Neural cell (in vitro differentiated cells): ENCODE measurements at regions not wholly inside any gene's neighbourhood (a gene's known extent, or its start where the extent isn't known, plus 50 kb on each side); places are given as distances from the start of the nearest gene placed in this dataset.

Experiments
- H2AFZ ChIP-seq: fragments of 200-600, 300-800 bp; sonication (generic), shearing (Covaris generic); 2 replicates; pipeline ENCODE4 v1.6.0; 2014; ENCODE audit warnings: low read depth, mild to moderate bottlenecking, antibody characterized with exemption, low read length, moderate library complexity
- H3F3A ChIP-seq: fragments of 200-600 bp; shearing (Covaris generic); 2 replicates; pipeline ENCODE4 v1.6.1; 2016; ENCODE audit warnings: mild to moderate bottlenecking, moderate library complexity, mixed read lengths, antibody characterized with exemption, low read length; ENCODE audit not compliant: insufficient read depth, poor library complexity, severe bottlenecking
- H3K27ac ChIP-seq: fragments of 200-600, 300-800 bp; sonication (generic), shearing (Covaris generic); 2 replicates; pipeline ENCODE4 v1.5.1; 2014; ENCODE audit warnings: mild to moderate bottlenecking, low read length, moderate library complexity
- H3K27me3 ChIP-seq: fragments of 300-800, 200-600 bp; sonication (generic), shearing (Covaris generic); 2 replicates; pipeline ENCODE4 v1.6.0; 2014; ENCODE audit warnings: mild to moderate bottlenecking, low read depth, low read length, moderate library complexity; ENCODE audit not compliant: insufficient read depth
- H3K36me3 ChIP-seq: fragments of 300-800, 200-600 bp; sonication (generic), shearing (Covaris generic); 2 replicates; pipeline ENCODE4 v1.5.1; 2014; ENCODE audit warnings: mild to moderate bottlenecking, antibody characterized with exemption, low read length, moderate library complexity; ENCODE audit not compliant: insufficient read depth
- H3K4me2 ChIP-seq: fragments of 300-800, 200-600 bp; sonication (generic), shearing (Covaris generic); 2 replicates; pipeline ENCODE4 v1.6.0; 2014; ENCODE audit warnings: mild to moderate bottlenecking, low read length
- H3K4me3 ChIP-seq: fragments of 300-800, 200-600 bp; sonication (generic), shearing (Covaris generic); 2 replicates; pipeline ENCODE4 v1.5.1; 2014; ENCODE audit warnings: mild to moderate bottlenecking, low read length, moderate library complexity
- H3K79me2 ChIP-seq: fragments of 200-600 bp; shearing (Covaris generic); replicated peaks from 2 replicates; pipeline ENCODE4 v1.6.0; 2014; ENCODE audit warnings: mild to moderate bottlenecking, low read length, moderate library complexity; ENCODE audit not compliant: insufficient read depth
- H3K9ac ChIP-seq: fragments of 300-800, 200-600 bp; sonication (generic), shearing (Covaris generic); 2 replicates; pipeline ENCODE4 v1.6.1; 2016; ENCODE audit warnings: mild to moderate bottlenecking, low read length, mixed read lengths
- H3K9me2 ChIP-seq: fragments of 200-600 bp; shearing (Covaris generic); 2 replicates; pipeline ENCODE4 v1.6.1; 2016; ENCODE audit warnings: mild to moderate bottlenecking, low read length, mixed read lengths; ENCODE audit not compliant: insufficient read depth
- H3K9me3 ChIP-seq: fragments of 200-600, 300-800 bp; sonication (generic), shearing (Covaris generic); 2 replicates; pipeline ENCODE4 v1.6.1; 2016; ENCODE audit warnings: mild to moderate bottlenecking, mixed run types, low read length, moderate library complexity, mixed read lengths
- H4K20me1 ChIP-seq: fragments of 200-600 bp; shearing (Covaris generic); 2 replicates; pipeline ENCODE4 v1.6.1; 2016; ENCODE audit warnings: mild to moderate bottlenecking, mixed run types; ENCODE audit not compliant: insufficient read depth
- EP300 ChIP-seq: fragments of 450-650 bp; conservative IDR thresholded peaks from 2 replicates; pipeline ENCODE4 v1.6.1; 2014; ENCODE audit warnings: antibody characterized with exemption, mild to moderate bottlenecking, moderate library complexity; ENCODE audit not compliant: poor library complexity, severe bottlenecking
- EZH2 ChIP-seq: fragments of 200-600, 300-800 bp; shearing (Covaris generic), sonication (generic); IDR thresholded peaks from 2 replicates; pipeline ENCODE4 v1.6.1; 2014; ENCODE audit warnings: antibody characterized with exemption, low read length, borderline replicate concordance, mild to moderate bottlenecking; ENCODE audit not compliant: insufficient read depth, poor library complexity, severe bottlenecking
- MXI1 ChIP-seq: fragments of 450-650 bp; conservative IDR thresholded peaks from 2 replicates; pipeline ENCODE4 v1.6.1; 2014; ENCODE audit warnings: antibody characterized with exemption, mild to moderate bottlenecking; ENCODE audit not compliant: poor library complexity, severe bottlenecking
- POLR2AphosphoS5 ChIP-seq: IDR thresholded peaks from 2 replicates; pipeline ENCODE4 v1.6.1; 2012
- RAD21 ChIP-seq: fragments of 450-650 bp; conservative IDR thresholded peaks from 2 replicates; pipeline ENCODE4 v1.6.1; 2014; ENCODE audit warnings: antibody characterized with exemption, mild to moderate bottlenecking, moderate library complexity
- SMC3 ChIP-seq: fragments of 450-650 bp; conservative IDR thresholded peaks from 2 replicates; pipeline ENCODE4 v1.6.1; 2014; ENCODE audit warnings: antibody characterized with exemption, mild to moderate bottlenecking, moderate library complexity; ENCODE audit not compliant: poor library complexity
- TAF1 ChIP-seq: IDR thresholded peaks from 2 replicates; pipeline ENCODE4 v1.6.1; 2012; ENCODE audit warnings: low read depth
- TF ChIP-seq, protein P1 (sequence below): IDR thresholded peaks from 2 replicates; pipeline ENCODE4 v1.6.1; 2012; ENCODE audit warnings: borderline replicate concordance
- TF ChIP-seq, protein P2 (sequence below): fragments of 450-650 bp; IDR thresholded peaks from 2 replicates; pipeline ENCODE4 v1.5.1; 2014; ENCODE audit warnings: antibody characterized with exemption, mild to moderate bottlenecking, moderate library complexity; ENCODE audit not compliant: poor library complexity, severe bottlenecking

GRCh38 chr7:54339073-54339472, 203.1 kb upstream of the VSTM2A start:
- Histone ChIP-seq H3K27ac (no peak overlapping the region), H4K20me1 (no peaks in the 10 kb centered on the region), H3F3A (no peaks in the 10 kb centered on the region), H3K4me3 (no peak overlapping the region), H3K4me2 (no peak overlapping the region), H2AFZ (no peak overlapping the region), H3K9me2 (no peaks in the 10 kb centered on the region), H3K79me2 (no peaks in the 10 kb centered on the region), H3K9ac (no peak overlapping the region), H3K27me3 (no peaks in the 10 kb centered on the region), H3K36me3 (no peaks in the 10 kb centered on the region), H3K9me3 (no peaks in the 10 kb centered on the region)
- TF ChIP-seq POLR2AphosphoS5 (no peak), SMC3 (no peak), MXI1 (no peak), EP300 (no peak), RAD21 (no peak), EZH2 (no peak), TAF1 (no peak)
- TF ChIP-seq, protein P1, sequence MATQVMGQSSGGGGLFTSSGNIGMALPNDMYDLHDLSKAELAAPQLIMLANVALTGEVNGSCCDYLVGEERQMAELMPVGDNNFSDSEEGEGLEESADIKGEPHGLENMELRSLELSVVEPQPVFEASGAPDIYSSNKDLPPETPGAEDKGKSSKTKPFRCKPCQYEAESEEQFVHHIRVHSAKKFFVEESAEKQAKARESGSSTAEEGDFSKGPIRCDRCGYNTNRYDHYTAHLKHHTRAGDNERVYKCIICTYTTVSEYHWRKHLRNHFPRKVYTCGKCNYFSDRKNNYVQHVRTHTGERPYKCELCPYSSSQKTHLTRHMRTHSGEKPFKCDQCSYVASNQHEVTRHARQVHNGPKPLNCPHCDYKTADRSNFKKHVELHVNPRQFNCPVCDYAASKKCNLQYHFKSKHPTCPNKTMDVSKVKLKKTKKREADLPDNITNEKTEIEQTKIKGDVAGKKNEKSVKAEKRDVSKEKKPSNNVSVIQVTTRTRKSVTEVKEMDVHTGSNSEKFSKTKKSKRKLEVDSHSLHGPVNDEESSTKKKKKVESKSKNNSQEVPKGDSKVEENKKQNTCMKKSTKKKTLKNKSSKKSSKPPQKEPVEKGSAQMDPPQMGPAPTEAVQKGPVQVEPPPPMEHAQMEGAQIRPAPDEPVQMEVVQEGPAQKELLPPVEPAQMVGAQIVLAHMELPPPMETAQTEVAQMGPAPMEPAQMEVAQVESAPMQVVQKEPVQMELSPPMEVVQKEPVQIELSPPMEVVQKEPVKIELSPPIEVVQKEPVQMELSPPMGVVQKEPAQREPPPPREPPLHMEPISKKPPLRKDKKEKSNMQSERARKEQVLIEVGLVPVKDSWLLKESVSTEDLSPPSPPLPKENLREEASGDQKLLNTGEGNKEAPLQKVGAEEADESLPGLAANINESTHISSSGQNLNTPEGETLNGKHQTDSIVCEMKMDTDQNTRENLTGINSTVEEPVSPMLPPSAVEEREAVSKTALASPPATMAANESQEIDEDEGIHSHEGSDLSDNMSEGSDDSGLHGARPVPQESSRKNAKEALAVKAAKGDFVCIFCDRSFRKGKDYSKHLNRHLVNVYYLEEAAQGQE, result no peak
- TF ChIP-seq, protein P2, sequence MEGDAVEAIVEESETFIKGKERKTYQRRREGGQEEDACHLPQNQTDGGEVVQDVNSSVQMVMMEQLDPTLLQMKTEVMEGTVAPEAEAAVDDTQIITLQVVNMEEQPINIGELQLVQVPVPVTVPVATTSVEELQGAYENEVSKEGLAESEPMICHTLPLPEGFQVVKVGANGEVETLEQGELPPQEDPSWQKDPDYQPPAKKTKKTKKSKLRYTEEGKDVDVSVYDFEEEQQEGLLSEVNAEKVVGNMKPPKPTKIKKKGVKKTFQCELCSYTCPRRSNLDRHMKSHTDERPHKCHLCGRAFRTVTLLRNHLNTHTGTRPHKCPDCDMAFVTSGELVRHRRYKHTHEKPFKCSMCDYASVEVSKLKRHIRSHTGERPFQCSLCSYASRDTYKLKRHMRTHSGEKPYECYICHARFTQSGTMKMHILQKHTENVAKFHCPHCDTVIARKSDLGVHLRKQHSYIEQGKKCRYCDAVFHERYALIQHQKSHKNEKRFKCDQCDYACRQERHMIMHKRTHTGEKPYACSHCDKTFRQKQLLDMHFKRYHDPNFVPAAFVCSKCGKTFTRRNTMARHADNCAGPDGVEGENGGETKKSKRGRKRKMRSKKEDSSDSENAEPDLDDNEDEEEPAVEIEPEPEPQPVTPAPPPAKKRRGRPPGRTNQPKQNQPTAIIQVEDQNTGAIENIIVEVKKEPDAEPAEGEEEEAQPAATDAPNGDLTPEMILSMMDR, result no peak

DNA sequence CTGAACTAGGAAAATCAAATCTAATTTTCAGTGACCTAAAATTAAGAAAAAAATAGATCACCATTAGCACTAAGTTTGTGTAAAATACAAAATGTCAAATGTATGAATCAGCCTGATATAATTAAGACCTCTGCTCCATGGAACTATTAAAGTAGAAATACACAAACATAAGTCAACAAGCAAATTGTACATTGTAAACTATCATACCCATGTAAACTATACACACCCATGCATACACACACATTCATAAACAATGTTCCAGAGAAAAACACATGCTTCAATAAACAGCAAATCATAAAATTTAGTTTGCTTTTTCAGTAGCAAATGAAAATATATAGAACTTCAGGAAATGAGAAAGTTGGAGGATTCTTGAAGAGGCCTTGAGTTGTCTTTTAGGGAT, 199.7 kb upstream of the VSTM2A start:
- Histone ChIP-seq H3K27me3 (no peaks in the 10 kb centered on the region), H3F3A (no peaks in the 10 kb centered on the region), H3K9me3 (no peaks in the 10 kb centered on the region), H3K27ac (no peak overlapping the region), H3K9ac (no peak overlapping the region), H3K4me2 (no peak overlapping the region), H3K79me2 (no peaks in the 10 kb centered on the region), H3K36me3 (no peaks in the 10 kb centered on the region), H3K4me3 (no peak overlapping the region), H2AFZ (no peak overlapping the region), H3K9me2 (no peaks in the 10 kb centered on the region), H4K20me1 (no peaks in the 10 kb centered on the region)
- TF ChIP-seq MXI1, result no peak
- TF ChIP-seq TAF1, result no peak
- TF ChIP-seq, protein P1, result no peak
- TF ChIP-seq, protein P2, result no peak
- TF ChIP-seq RAD21, result no peak
- TF ChIP-seq SMC3, result no peak
- TF ChIP-seq EP300, result no peak
- TF ChIP-seq POLR2AphosphoS5, result no peak
- TF ChIP-seq EZH2, result no peak
